ENCODE measurements at regions not wholly inside any gene's neighbourhood (a gene's known extent, or its start where the extent isn't known, plus 50 kb on each side); places are given as distances from the start of the nearest gene placed in this dataset.

- TF ChIP-seq EZH2phosphoT487 (IDR thresholded peaks at IDR 0.05), result no peak
- TF ChIP-seq CTCF (IDR thresholded peaks at IDR 0.05), result no peak
These were observed 52.6 kb upstream of the PAGE1 start for GRCh38 chrX:49748211-49748956.

Data from neural progenitor cell (in vitro differentiated cells).